GM23248 (cell line): ENCODE measurements at regions not wholly inside any gene's neighbourhood (a gene's known extent, or its start where the extent isn't known, plus 50 kb on each side); places are given as distances from the start of the nearest gene placed in this dataset.

Source experiments
- DNase-seq: peaks from one replicate; pipeline ENCODE4 v3.0.0-alpha.2; 2015
- H2AFZ ChIP-seq: fragments of 200-600 bp; sonication (generic); 2 replicates; pipeline ENCODE4 v1.6.1; 2016; ENCODE audit warnings: antibody characterized with exemption
- H3F3A ChIP-seq: fragments of 200-600 bp; sonication (generic); 2 replicates; pipeline ENCODE4 v1.6.1; 2016; ENCODE audit warnings: mild to moderate bottlenecking, antibody characterized with exemption, mixed run types; ENCODE audit not compliant: insufficient read depth
- H3K27ac ChIP-seq: fragments of 200-600 bp; sonication (generic); 2 replicates; pipeline ENCODE4 v1.5.1; 2016; ENCODE audit warnings: mild to moderate bottlenecking
- H3K27me3 ChIP-seq: fragments of 200-600 bp; sonication (generic); replicated peaks from 2 replicates; pipeline ENCODE4 v1.6.1; 2016; ENCODE audit warnings: mild to moderate bottlenecking; ENCODE audit not compliant: insufficient read depth
- H3K36me3 ChIP-seq: fragments of 200-600 bp; sonication (generic); 2 replicates; pipeline ENCODE4 v1.6.1; 2016; ENCODE audit warnings: low read depth, mild to moderate bottlenecking
- H3K4me1 ChIP-seq: fragments of 200-600 bp; sonication (generic); 2 replicates; pipeline ENCODE4 v1.6.1; 2016; ENCODE audit warnings: mild to moderate bottlenecking; ENCODE audit not compliant: insufficient read depth
- H3K4me2 ChIP-seq: fragments of 200-600 bp; sonication (generic); one replicate; pipeline ENCODE4 v1.6.1; 2016; ENCODE audit warnings: mild to moderate bottlenecking; ENCODE audit not compliant: unreplicated experiment
- H3K4me3 ChIP-seq: fragments of 200-600 bp; sonication (generic); 2 replicates; pipeline ENCODE4 v1.5.1; 2016; ENCODE audit warnings: mild to moderate bottlenecking
- H3K79me2 ChIP-seq: fragments of 200-600 bp; sonication (generic); 2 replicates; pipeline ENCODE4 v1.6.1; 2016; ENCODE audit warnings: mild to moderate bottlenecking; ENCODE audit not compliant: insufficient read depth
- H3K9ac ChIP-seq: fragments of 200-600 bp; sonication (generic); 2 replicates; pipeline ENCODE4 v1.6.1; 2016; ENCODE audit warnings: mild to moderate bottlenecking
- H3K9me2 ChIP-seq: fragments of 200-600 bp; sonication (generic); 2 replicates; pipeline ENCODE4 v1.6.1; 2016; ENCODE audit warnings: mixed run types, mild to moderate bottlenecking, moderate library complexity; ENCODE audit not compliant: insufficient read depth
- H3K9me3 ChIP-seq: fragments of 200-600 bp; sonication (generic); one replicate; pipeline ENCODE4 v1.6.1; 2017; ENCODE audit warnings: low read depth
- H4K20me1 ChIP-seq: fragments of 200-600 bp; sonication (generic); 2 replicates; pipeline ENCODE4 v1.6.0; 2016; ENCODE audit not compliant: insufficient read depth
- EZH2 ChIP-seq: fragments of 200-600 bp; sonication (generic); IDR thresholded peaks from 2 replicates; pipeline ENCODE4 v1.6.1; 2018; ENCODE audit warnings: antibody characterized with exemption, mild to moderate bottlenecking; ENCODE audit not compliant: insufficient read depth, poor library complexity, severe bottlenecking
- EZH2phosphoT487 ChIP-seq: fragments of 200-600 bp; sonication (generic); IDR thresholded peaks from 2 replicates; pipeline ENCODE4 v1.6.1; 2018; ENCODE audit warnings: antibody characterized with exemption, moderate library complexity, mild to moderate bottlenecking, low read depth; ENCODE audit not compliant: insufficient read depth
- WGBS, 2 experiments: methylation state at CpG; one replicate each; pipeline ENCODE4 v1.1.6; 2015 to 2017; ENCODE audit warnings: low lambda C conversion rate in 2 of 2, low coverage in 1 of 2; ENCODE audit errors: missing lambda C conversion rate in 2 of 2; 5-methylcytosine and 5-hydroxymethylcytosine counted together
- in situ Hi-C: fragments of 300-500 bp; cut with MboI; formaldehyde crosslinking; loops from 2 replicates; pipeline ENCODE4 v1.15.0; 2020

DNA sequence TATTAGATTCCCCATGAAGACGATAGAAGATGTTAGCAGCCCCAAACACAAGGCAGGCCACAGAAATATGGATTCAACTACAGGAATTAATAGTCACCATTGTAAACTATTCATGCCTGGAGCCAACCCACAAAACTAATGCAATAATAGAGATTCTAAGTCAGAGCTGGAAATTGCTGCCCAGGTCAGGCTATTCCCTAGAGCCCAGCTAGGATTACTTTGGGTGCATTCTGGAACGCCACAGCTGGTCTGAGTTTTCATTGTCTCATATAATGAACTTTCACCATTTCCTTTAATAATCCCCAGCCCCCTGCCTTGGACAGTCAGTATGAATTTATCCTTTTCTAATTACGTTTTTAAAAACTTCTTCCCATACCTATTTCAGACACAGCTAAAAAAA is 252.6 kb downstream of the PAPSS1 start:
- no peak for TF ChIP-seq EZH2
- TF ChIP-seq EZH2phosphoT487 = no peak
- no peaks in the 10 kb centered on the region for H3K79me2 ChIP-seq
- H3K27me3 ChIP-seq = no peaks in the 10 kb centered on the region
- H4K20me1 ChIP-seq = no peaks in the 10 kb centered on the region
- no peak overlapping the region for H3K4me2 ChIP-seq
- in situ Hi-C loops = no loop called here
- H3K9ac ChIP-seq = no peak overlapping the region
- 43 to 48% methylated on average over 3 of the region's 3 CpGs for whole genome bisulfite sequencing, 2 experiments
- H3K27ac ChIP-seq = no peak overlapping the region
- H2AFZ ChIP-seq = no peak overlapping the region
- no peaks in the 10 kb centered on the region for H3K9me2 ChIP-seq
- H3K36me3 ChIP-seq = no peaks in the 10 kb centered on the region
- no peaks in the 10 kb centered on the region for H3F3A ChIP-seq
- H3K9me3 ChIP-seq = no peaks in the 10 kb centered on the region
- no peak for DNase-seq
- no peak overlapping the region for H3K4me3 ChIP-seq
- no peaks in the 10 kb centered on the region for H3K4me1 ChIP-seq

GRCh38 chr4:107458194-107458593 is 261.8 kb downstream of the PAPSS1 start:
- Histone ChIP-seq H3K9me3 (no peaks in the 10 kb centered on the region), H3F3A (no peaks in the 10 kb centered on the region), H3K27ac (no peak overlapping the region), H3K36me3 (no peaks in the 10 kb centered on the region), H4K20me1 (no peaks in the 10 kb centered on the region), H2AFZ (no peak overlapping the region), H3K9me2 (no peaks in the 10 kb centered on the region), H3K9ac (no peak overlapping the region), H3K4me3 (no peak overlapping the region), H3K4me1 (no peaks in the 10 kb centered on the region), H3K27me3 (no peaks in the 10 kb centered on the region), H3K4me2 (no peak overlapping the region), H3K79me2 (no peaks in the 10 kb centered on the region)
- no peak for TF ChIP-seq EZH2phosphoT487
- no peak for TF ChIP-seq EZH2
- DNase-seq = no peak
- WGBS, 2 experiments = 23 to 35% methylated on average over 2 of the region's 2 CpGs
- in situ Hi-C loops = no loop called here

- Histone ChIP-seq H3K4me3 (no peak overlapping the region), H3K4me1 (no peaks in the 10 kb centered on the region), H3K4me2 (no peak overlapping the region), H3K36me3 (no peaks in the 10 kb centered on the region), H3K79me2 (no peaks in the 10 kb centered on the region), H3K9ac (no peak overlapping the region), H4K20me1 (no peaks in the 10 kb centered on the region), H2AFZ (no peak overlapping the region), H3K27ac (no peak overlapping the region), H3K27me3 (no peaks in the 10 kb centered on the region), H3K9me2 (no peaks in the 10 kb centered on the region), H3F3A (no peaks in the 10 kb centered on the region), H3K9me3 (no peaks in the 10 kb centered on the region)
- in situ Hi-C loops = no loop called here
- DNase-seq = no peak
- TF ChIP-seq EZH2 (no peak), EZH2phosphoT487 (no peak)
- 26 to 30% methylated on average over 2 of the region's 2 CpGs for WGBS, 2 experiments
Observed at GRCh38 chr4:107453987-107454386, 266.0 kb downstream of the PAPSS1 start.

DNA sequence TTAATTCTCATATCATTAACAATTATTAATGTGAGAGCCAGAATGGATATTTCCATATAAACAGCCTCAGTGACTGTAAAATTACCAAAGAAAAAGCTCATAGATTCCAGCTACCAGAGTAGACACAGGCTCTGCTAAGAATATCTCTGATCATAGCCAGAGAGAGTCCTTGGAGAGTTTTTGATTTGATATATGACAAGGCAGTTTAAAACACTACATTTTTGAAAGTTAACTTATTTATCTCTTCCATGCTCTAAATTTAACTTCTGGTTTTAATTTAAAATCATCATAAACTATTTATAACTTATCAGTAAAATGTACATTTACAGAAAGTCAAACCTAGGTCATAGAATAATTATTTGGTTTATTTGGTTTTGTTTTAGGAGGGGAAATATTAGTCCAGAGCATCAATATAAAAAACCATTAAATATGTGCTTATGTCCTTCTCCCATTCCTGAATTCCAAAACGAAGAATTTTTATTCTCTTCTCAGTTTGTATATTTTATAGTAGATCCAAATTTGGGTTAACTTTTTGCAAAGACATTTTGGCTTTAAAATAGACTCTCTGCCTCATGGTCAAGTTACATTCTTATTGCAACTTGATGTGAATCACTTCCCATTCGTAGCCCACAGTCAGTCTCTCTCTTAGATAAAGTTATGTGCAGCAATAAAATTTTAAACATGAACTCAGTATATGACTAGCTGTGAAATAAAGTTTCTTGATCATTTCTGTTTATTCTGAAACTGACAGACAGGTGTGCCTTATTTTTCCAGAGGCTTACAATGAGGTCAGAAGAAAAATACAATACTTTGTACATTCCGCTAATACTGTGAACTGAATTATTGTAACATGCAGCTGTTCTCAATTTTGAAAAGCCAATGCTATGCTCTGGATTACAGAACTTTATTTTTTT is 267.1 kb downstream of the PAPSS1 start:
- TF ChIP-seq EZH2 (no peak), EZH2phosphoT487 (no peak)
- Histone ChIP-seq H3K9me2 (no peaks in the 10 kb centered on the region), H3F3A (no peaks in the 10 kb centered on the region), H3K27me3 (no peaks in the 10 kb centered on the region), H3K9me3 (no peaks in the 10 kb centered on the region), H4K20me1 (no peaks in the 10 kb centered on the region), H3K4me1 (no peaks in the 10 kb centered on the region), H3K9ac (no peak overlapping the region), H3K79me2 (no peaks in the 10 kb centered on the region), H3K36me3 (no peaks in the 10 kb centered on the region), H3K27ac (no peak overlapping the region), H3K4me2 (no peak overlapping the region), H3K4me3 (no peak overlapping the region), H2AFZ (no peak overlapping the region)
- peak; percentile 8 for DNase-seq
- in situ Hi-C loops = no loop called here
- WGBS, 2 experiments = 27 to 32% methylated on average over 3 of the region's 3 CpGs
